ENCODE measurements at regions not wholly inside any gene's neighbourhood (a gene's known extent, or its start where the extent isn't known, plus 50 kb on each side); places are given as distances from the start of the nearest gene placed in this dataset.

- DNase-seq: no peak
These were observed 308.2 kb downstream of the EMP1 start for GRCh38 chr12:13504736-13505135.

GRCh38 chr12:13504074-13504473, 307.5 kb downstream of the EMP1 start:
- DNase-seq: no peak

- no peak for DNase-seq
These were observed 306.7 kb downstream of the EMP1 start for GRCh38 chr12:13503094-13503835.

- DNase-seq: no peak
These were observed 302.5 kb downstream of the EMP1 start for GRCh38 chr12:13499008-13499407.

GRCh38 chr12:13496111-13496510, 299.6 kb downstream of the EMP1 start:
- DNase-seq: no peak

- no peak for DNase-seq
These were observed 292.7 kb downstream of the EMP1 start for GRCh38 chr12:13489246-13489645.

- DNase-seq: no peak
These were observed 290.8 kb downstream of the EMP1 start for GRCh38 chr12:13487326-13487725.

- no peak for DNase-seq
These were observed 290.3 kb downstream of the EMP1 start for GRCh38 chr12:13486794-13487193.

GRCh38 chr12:13478650-13479181, 282.2 kb downstream of the EMP1 start:
- no peak for DNase-seq

GRCh38 chr12:13474381-13474780, 277.9 kb downstream of the EMP1 start:
- DNase-seq: no peak

- DNase-seq: no peak
These were observed 276.2 kb downstream of the EMP1 start for GRCh38 chr12:13472690-13473089.

- peak in 2 of 51 donors; percentile 15 to 44 for DNase-seq
These were observed 274.9 kb downstream of the EMP1 start for GRCh38 chr12:13471471-13471870.

GRCh38 chr12:13465635-13466034, 269.1 kb downstream of the EMP1 start:
- DNase-seq: no peak

GRCh38 chr12:13463189-13463588, 266.7 kb downstream of the EMP1 start:
- no peak for DNase-seq

- no peak for DNase-seq
These were observed 265.9 kb downstream of the EMP1 start for GRCh38 chr12:13462450-13462849.

GRCh38 chr12:13455778-13456144, 259.2 kb downstream of the EMP1 start:
- no peak for DNase-seq

- DNase-seq: no peak
These were observed 258.7 kb downstream of the EMP1 start for GRCh38 chr12:13454991-13455777.

- DNase-seq: peak in 20 of 51 donors; percentile 6 to 78 (median 29)
These were observed 256.5 kb downstream of the EMP1 start for GRCh38 chr12:13452955-13453570.

- no peak for DNase-seq
These were observed 255.2 kb downstream of the EMP1 start for GRCh38 chr12:13451776-13452175.

GRCh38 chr12:13450231-13451080, 253.9 kb downstream of the EMP1 start:
- DNase-seq: peak in 1 of 51 donors; percentile 3

GRCh38 chr12:13444076-13444475, 247.6 kb downstream of the EMP1 start:
- no peak for DNase-seq
